ENCODE measurements at regions not wholly inside any gene's neighbourhood (a gene's known extent, or its start where the extent isn't known, plus 50 kb on each side); places are given as distances from the start of the nearest gene placed in this dataset.

DNA sequence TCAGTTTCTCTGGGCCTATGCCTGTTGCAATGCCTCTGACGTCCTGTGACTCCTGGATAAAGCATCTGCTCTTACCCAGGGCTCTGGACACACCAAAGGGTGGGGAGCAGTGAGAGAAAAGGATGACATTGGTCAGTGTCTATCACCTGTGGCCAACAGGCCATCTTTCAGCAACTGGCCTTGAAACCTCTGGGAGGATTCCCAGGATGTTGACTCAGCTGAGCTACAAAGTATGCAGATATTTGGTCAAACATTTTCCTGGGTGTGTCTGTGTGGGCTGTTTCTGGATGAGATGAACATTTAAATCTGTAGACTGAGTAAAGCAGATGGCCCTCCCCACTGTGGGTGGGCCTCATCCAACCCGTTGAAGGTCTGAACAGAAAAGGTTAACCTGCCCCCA, 149.9 kb downstream of the SPATA19 start:
- no peaks in the 10 kb centered on the region for H3K9me3 ChIP-seq (ENCODE audit: control insufficient read depth, insufficient read depth, low read depth, low read length)
- no peak overlapping the region for H3K9ac ChIP-seq (ENCODE audit: low read length)
- no peaks in the 10 kb centered on the region for H3K4me1 ChIP-seq (ENCODE audit: control insufficient read depth, insufficient read depth, low read length)
- H3K27ac ChIP-seq (ENCODE audit: low read depth, low read length): no peak overlapping the region
- no peak overlapping the region for H3K4me3 ChIP-seq (ENCODE audit: low read depth, low read length)
- no peaks in the 10 kb centered on the region for H3K27me3 ChIP-seq (ENCODE audit: control insufficient read depth, insufficient read depth, low read length)
- no peaks in the 10 kb centered on the region for H3K36me3 ChIP-seq (ENCODE audit: control insufficient read depth, insufficient read depth, low read length)

GRCh38 chr11:133694701-133695100, 150.6 kb downstream of the SPATA19 start:
- Histone ChIP-seq H3K4me3 (ENCODE audit: low read depth, low read length) (no peak overlapping the region), H3K9ac (ENCODE audit: low read length) (no peak overlapping the region), H3K36me3 (ENCODE audit: control insufficient read depth, insufficient read depth, low read length) (no peaks in the 10 kb centered on the region), H3K27me3 (ENCODE audit: control insufficient read depth, insufficient read depth, low read length) (no peaks in the 10 kb centered on the region), H3K4me1 (ENCODE audit: control insufficient read depth, insufficient read depth, low read length) (no peaks in the 10 kb centered on the region), H3K9me3 (ENCODE audit: control insufficient read depth, insufficient read depth, low read depth, low read length) (no peaks in the 10 kb centered on the region), H3K27ac (ENCODE audit: low read depth, low read length) (no peak overlapping the region)

GRCh38 chr11:133693110-133693509, 152.2 kb downstream of the SPATA19 start:
- Histone ChIP-seq H3K4me1 (ENCODE audit: control insufficient read depth, insufficient read depth, low read length) (no peaks in the 10 kb centered on the region), H3K27me3 (ENCODE audit: control insufficient read depth, insufficient read depth, low read length) (no peaks in the 10 kb centered on the region), H3K9me3 (ENCODE audit: control insufficient read depth, insufficient read depth, low read depth, low read length) (no peaks in the 10 kb centered on the region), H3K27ac (ENCODE audit: low read depth, low read length) (no peak overlapping the region), H3K9ac (ENCODE audit: low read length) (no peak overlapping the region), H3K4me3 (ENCODE audit: low read depth, low read length) (no peak overlapping the region), H3K36me3 (ENCODE audit: control insufficient read depth, insufficient read depth, low read length) (no peaks in the 10 kb centered on the region)

DNA sequence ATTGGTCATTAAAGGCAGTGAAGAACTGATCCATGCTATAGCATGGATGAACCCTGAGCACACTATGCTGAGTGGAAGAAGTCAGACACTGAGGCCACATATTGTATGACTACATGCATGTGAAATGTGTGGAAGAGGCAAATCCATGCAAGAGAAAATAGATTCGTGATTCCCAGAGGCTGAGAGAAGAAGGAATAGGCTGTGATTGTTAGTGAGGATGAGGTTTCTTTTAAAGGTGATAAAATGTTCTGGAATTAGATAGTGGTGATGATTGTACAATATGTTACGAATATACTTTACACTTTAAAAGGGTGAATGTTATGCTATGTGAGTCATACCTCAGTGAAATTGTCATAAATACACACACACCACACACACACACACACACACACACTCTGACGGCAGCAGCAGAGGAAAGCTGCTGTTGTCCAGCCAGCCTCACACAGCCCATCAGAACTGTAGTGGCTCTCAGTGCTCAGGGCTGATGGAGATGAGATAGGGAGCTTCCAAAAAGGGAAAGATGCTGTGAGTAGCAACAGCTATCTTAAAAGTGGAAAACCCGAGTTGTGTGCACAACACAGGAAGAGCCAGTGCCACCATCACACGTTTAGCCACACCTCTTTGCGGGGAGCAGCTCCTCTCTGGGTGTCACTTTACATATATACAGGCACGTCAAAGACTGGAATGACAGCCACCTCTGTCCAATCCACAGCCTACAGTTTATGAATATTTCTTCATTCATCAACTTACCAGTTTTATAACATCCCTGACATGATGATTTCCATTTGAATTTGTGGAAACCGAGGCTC, 153.0 kb downstream of the SPATA19 start:
- no peaks in the 10 kb centered on the region for H3K9me3 ChIP-seq (ENCODE audit: control insufficient read depth, insufficient read depth, low read depth, low read length)
- no peaks in the 10 kb centered on the region for H3K4me1 ChIP-seq (ENCODE audit: control insufficient read depth, insufficient read depth, low read length)
- H3K27me3 ChIP-seq (ENCODE audit: control insufficient read depth, insufficient read depth, low read length): no peaks in the 10 kb centered on the region
- H3K27ac ChIP-seq (ENCODE audit: low read depth, low read length): no peak overlapping the region
- no peak overlapping the region for H3K4me3 ChIP-seq (ENCODE audit: low read depth, low read length)
- no peaks in the 10 kb centered on the region for H3K36me3 ChIP-seq (ENCODE audit: control insufficient read depth, insufficient read depth, low read length)
- no peak overlapping the region for H3K9ac ChIP-seq (ENCODE audit: low read length)

GRCh38 chr11:133687781-133688180, 155.5 kb upstream of the OPCML start:
- Histone ChIP-seq H3K9ac (ENCODE audit: low read length) (no peak overlapping the region), H3K27ac (ENCODE audit: low read depth, low read length) (no peak overlapping the region), H3K4me3 (ENCODE audit: low read depth, low read length) (no peak overlapping the region), H3K36me3 (ENCODE audit: control insufficient read depth, insufficient read depth, low read length) (no peaks in the 10 kb centered on the region), H3K4me1 (ENCODE audit: control insufficient read depth, insufficient read depth, low read length) (no peaks in the 10 kb centered on the region), H3K27me3 (ENCODE audit: control insufficient read depth, insufficient read depth, low read length) (no peaks in the 10 kb centered on the region), H3K9me3 (ENCODE audit: control insufficient read depth, insufficient read depth, low read depth, low read length) (no peaks in the 10 kb centered on the region)

GRCh38 chr11:133681901-133682300, 149.6 kb upstream of the OPCML start:
- Histone ChIP-seq H3K27ac (ENCODE audit: low read depth, low read length) (no peak overlapping the region), H3K9ac (ENCODE audit: low read length) (no peak overlapping the region), H3K9me3 (ENCODE audit: control insufficient read depth, insufficient read depth, low read depth, low read length) (no peaks in the 10 kb centered on the region), H3K4me1 (ENCODE audit: control insufficient read depth, insufficient read depth, low read length) (peaks cover 7% of the 10 kb centered on the region), H3K36me3 (ENCODE audit: control insufficient read depth, insufficient read depth, low read length) (no peaks in the 10 kb centered on the region), H3K27me3 (ENCODE audit: control insufficient read depth, insufficient read depth, low read length) (peaks cover 3% of the 10 kb centered on the region; the same call in 1 of the 2 replicates), H3K4me3 (ENCODE audit: low read depth, low read length) (no peak overlapping the region)

GRCh38 chr11:133679896-133680295, 147.6 kb upstream of the OPCML start:
- no peak overlapping the region for H3K4me3 ChIP-seq (ENCODE audit: low read depth, low read length)
- no peaks in the 10 kb centered on the region for H3K9me3 ChIP-seq (ENCODE audit: control insufficient read depth, insufficient read depth, low read depth, low read length)
- peaks cover 7% of the 10 kb centered on the region for H3K4me1 ChIP-seq (ENCODE audit: control insufficient read depth, insufficient read depth, low read length)
- H3K27ac ChIP-seq (ENCODE audit: low read depth, low read length): no peak overlapping the region
- H3K9ac ChIP-seq (ENCODE audit: low read length): no peak overlapping the region
- H3K27me3 ChIP-seq (ENCODE audit: control insufficient read depth, insufficient read depth, low read length): peaks cover 3% of the 10 kb centered on the region; the same call in 1 of the 2 replicates
- no peaks in the 10 kb centered on the region for H3K36me3 ChIP-seq (ENCODE audit: control insufficient read depth, insufficient read depth, low read length)

- H3K9me3 ChIP-seq (ENCODE audit: control insufficient read depth, insufficient read depth, low read depth, low read length): no peaks in the 10 kb centered on the region
- peaks cover 7% of the 10 kb centered on the region for H3K4me1 ChIP-seq (ENCODE audit: control insufficient read depth, insufficient read depth, low read length)
- H3K27me3 ChIP-seq (ENCODE audit: control insufficient read depth, insufficient read depth, low read length): peaks cover 3% of the 10 kb centered on the region; the same call in 1 of the 2 replicates
- H3K36me3 ChIP-seq (ENCODE audit: control insufficient read depth, insufficient read depth, low read length): no peaks in the 10 kb centered on the region
- no peak overlapping the region for H3K27ac ChIP-seq (ENCODE audit: low read depth, low read length)
- no peak overlapping the region for H3K4me3 ChIP-seq (ENCODE audit: low read depth, low read length)
- H3K9ac ChIP-seq (ENCODE audit: low read length): no peak overlapping the region
Observed at GRCh38 chr11:133678191-133678590, 145.9 kb upstream of the OPCML start.

GRCh38 chr11:133677387-133677786, 145.1 kb upstream of the OPCML start:
- no peaks in the 10 kb centered on the region for H3K9me3 ChIP-seq (ENCODE audit: control insufficient read depth, insufficient read depth, low read depth, low read length)
- no peak overlapping the region for H3K4me3 ChIP-seq (ENCODE audit: low read depth, low read length)
- no peak overlapping the region for H3K9ac ChIP-seq (ENCODE audit: low read length)
- H3K36me3 ChIP-seq (ENCODE audit: control insufficient read depth, insufficient read depth, low read length): no peaks in the 10 kb centered on the region
- H3K4me1 ChIP-seq (ENCODE audit: control insufficient read depth, insufficient read depth, low read length): peaks cover 7% of the 10 kb centered on the region
- no peak overlapping the region for H3K27ac ChIP-seq (ENCODE audit: low read depth, low read length)
- H3K27me3 ChIP-seq (ENCODE audit: control insufficient read depth, insufficient read depth, low read length): peaks cover 3% of the 10 kb centered on the region; the same call in 1 of the 2 replicates

GRCh38 chr11:133676265-133676664, 144.0 kb upstream of the OPCML start:
- Histone ChIP-seq H3K4me1 (ENCODE audit: control insufficient read depth, insufficient read depth, low read length) (no peaks in the 10 kb centered on the region), H3K9me3 (ENCODE audit: control insufficient read depth, insufficient read depth, low read depth, low read length) (no peaks in the 10 kb centered on the region), H3K27me3 (ENCODE audit: control insufficient read depth, insufficient read depth, low read length) (peaks cover 3% of the 10 kb centered on the region; the same call in 1 of the 2 replicates), H3K36me3 (ENCODE audit: control insufficient read depth, insufficient read depth, low read length) (no peaks in the 10 kb centered on the region), H3K27ac (ENCODE audit: low read depth, low read length) (no peak overlapping the region), H3K9ac (ENCODE audit: low read length) (no peak overlapping the region), H3K4me3 (ENCODE audit: low read depth, low read length) (no peak overlapping the region)

DNA sequence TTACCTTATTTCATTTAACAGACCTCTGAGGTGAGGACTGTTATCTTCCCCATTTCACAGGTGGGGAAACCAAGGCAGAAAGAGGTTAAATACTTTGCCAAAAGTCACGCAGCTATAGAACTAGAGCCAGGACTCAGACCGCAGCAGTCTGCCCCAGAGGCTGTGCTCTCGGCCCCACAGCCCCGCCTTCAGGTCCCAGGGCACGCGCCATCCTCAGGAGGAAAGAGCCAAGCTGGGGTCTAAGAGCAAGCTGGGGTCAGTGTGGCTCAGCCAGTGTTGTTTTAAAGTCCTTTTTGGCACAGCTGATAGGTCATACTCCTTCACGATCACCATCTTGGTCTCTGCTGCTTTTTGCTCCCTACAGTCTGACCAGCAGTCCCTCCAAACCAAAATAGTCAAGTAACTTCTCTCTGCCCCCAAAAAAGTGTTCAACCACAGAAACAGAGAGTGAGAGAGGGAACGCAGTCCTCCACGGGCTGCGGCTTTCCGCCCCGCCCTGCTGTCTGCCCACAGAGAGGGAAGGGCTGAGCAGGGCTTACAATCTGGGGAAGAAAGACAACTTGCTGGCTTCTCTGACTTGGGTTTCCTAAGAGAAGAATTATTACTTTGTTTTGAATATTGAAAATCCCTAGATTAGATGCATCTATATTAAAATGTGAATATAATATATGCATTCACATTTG, 137.2 kb upstream of the OPCML start:
- H3K27me3 ChIP-seq (ENCODE audit: control insufficient read depth, insufficient read depth, low read length): no peaks in the 10 kb centered on the region
- H3K4me1 ChIP-seq (ENCODE audit: control insufficient read depth, insufficient read depth, low read length): peaks cover 9% of the 10 kb centered on the region
- H3K4me3 ChIP-seq (ENCODE audit: low read depth, low read length): no peak overlapping the region
- no peak overlapping the region for H3K9ac ChIP-seq (ENCODE audit: low read length)
- H3K27ac ChIP-seq (ENCODE audit: low read depth, low read length): no peak overlapping the region
- no peaks in the 10 kb centered on the region for H3K36me3 ChIP-seq (ENCODE audit: control insufficient read depth, insufficient read depth, low read length)
- H3K9me3 ChIP-seq (ENCODE audit: control insufficient read depth, insufficient read depth, low read depth, low read length): no peaks in the 10 kb centered on the region
